A549 (cell line): ENCODE measurements at regions not wholly inside any gene's neighbourhood (a gene's known extent, or its start where the extent isn't known, plus 50 kb on each side); places are given as distances from the start of the nearest gene placed in this dataset.
A peak's percentile ranks its signal among the peaks of the same experiment; 100 is the strongest.

Experiments used
- ATAC-seq, 2 experiments: fragments of 200-7000 bp in 1 of 2; fragments of >200 bp in 1 of 2; cut with Nextera tagmentation in 1 of 2; cut with Tn5 transposase in 1 of 2; 3 replicates each; pipeline versions ENCODE4 v1.8.0 to v1.9.1; 2018 to 2020; ENCODE audit warnings: mild to moderate bottlenecking in 1 of 2, moderate library complexity in 1 of 2
- CTCF ChIA-PET: fragments of 300-600 bp; sonication (Branson Sonifier 250); formaldehyde crosslinking; extraction: SDS; loops from one replicate; lab custom pipeline; 2021; ENCODE audit warnings: antibody characterized with exemption, inconsistent platforms; lab: Yijun Ruan, JAX
- POLR2A ChIA-PET: fragments of 350-600 bp; formaldehyde crosslinking; extraction: SDS; loops from one replicate; lab custom pipeline; 2021; ENCODE audit warnings: antibody characterized with exemption, inconsistent platforms; lab: Yijun Ruan, JAX
- DNase-seq, 2 experiments: peaks; one replicate each; pipeline versions ENCODE4 v3.0.0 to v3.0.0-alpha.2; 2011 to 2016; ENCODE audit warnings: low read depth in 1 of 2, low spot score in 1 of 2
- FAIRE-seq: peaks from 2 replicates; lab custom pipeline; 2011; peaks lifted over from hg19 to GRCh38; lab: Jason Lieb, UNC
- H3K27ac ChIP-seq, 2 experiments: fragments of >200 bp; sonication (Bioruptor Twin); formaldehyde crosslinking; 3 replicates each; pipeline ENCODE4 v1.5.1; 2016 to 2017
- H3K4me1 ChIP-seq: fragments of >200 bp; sonication (Bioruptor Twin); formaldehyde crosslinking; 3 replicates; pipeline ENCODE4 v1.6.1; 2016
- H3K4me2 ChIP-seq: fragments of >200 bp; sonication (Bioruptor Twin); formaldehyde crosslinking; 3 replicates; pipeline ENCODE4 v1.6.1; 2016
- H3K4me3 ChIP-seq: fragments of >200 bp; sonication (Bioruptor Twin); formaldehyde crosslinking; 3 replicates; pipeline ENCODE4 v1.5.1; 2016
- H3K9me3 ChIP-seq: fragments of >200 bp; sonication (Bioruptor Twin); formaldehyde crosslinking; 3 replicates; pipeline ENCODE4 v1.6.1; 2016
- BCL3 ChIP-seq: fragments of >200 bp; sonication (Bioruptor Twin); formaldehyde crosslinking; IDR thresholded peaks from 3 replicates; pipeline ENCODE4 v1.6.1; 2016
- BHLHE40 ChIP-seq: IDR thresholded peaks from 2 replicates; pipeline ENCODE4 v1.6.1; 2012; ENCODE audit warnings: low read depth, low read length, inconsistent platforms
- CBX2 ChIP-seq: fragments of 200-600 bp; sonication (generic); IDR thresholded peaks from 2 replicates; pipeline ENCODE4 v1.6.1; 2016; ENCODE audit warnings: low read depth, mild to moderate bottlenecking, borderline replicate concordance
- CEBPB ChIP-seq, 2 experiments: fragments of >200 bp in 1 of 2; sonication (Bioruptor Twin) in 1 of 2; formaldehyde crosslinking in 1 of 2; IDR thresholded peaks; 2 replicates each; pipeline ENCODE4 v1.6.1; 2012 to 2016
- CTCF ChIP-seq: fragments of >200 bp; sonication (Bioruptor Twin); formaldehyde crosslinking; IDR thresholded peaks from 3 replicates; pipeline ENCODE4 v1.5.1; 2016
- E2F6 ChIP-seq: IDR thresholded peaks from 2 replicates; pipeline ENCODE4 v1.6.1; 2012; ENCODE audit warnings: low read depth, borderline replicate concordance
- ESRRA ChIP-seq: fragments of 150-350 bp; IDR thresholded peaks from 2 replicates; pipeline ENCODE4 v1.6.1; 2014; ENCODE audit warnings: mild to moderate bottlenecking, low read length, borderline replicate concordance
- FOSB ChIP-seq: fragments of 250-450 bp; sonication (Bioruptor Pico); IDR thresholded peaks from 2 replicates; pipeline ENCODE4 v1.5.0; 2020; ENCODE audit warnings: mild to moderate bottlenecking, moderate library complexity
- FOSL2 ChIP-seq, 2 experiments: fragments of 450-650 bp in 1 of 2; fragments of >200 bp in 1 of 2; sonication (Bioruptor Twin) in 1 of 2; formaldehyde crosslinking; IDR thresholded peaks; 2 replicates each; pipeline versions ENCODE4 v1.5.0 to v1.6.1; 2016 to 2020; ENCODE audit warnings: mild to moderate bottlenecking in 1 of 2, moderate library complexity in 1 of 2
- GATA3 ChIP-seq: IDR thresholded peaks from 2 replicates; pipeline ENCODE4 v1.6.1; 2012; ENCODE audit warnings: borderline replicate concordance
- HOXB5 ChIP-seq: fragments of 250-450 bp; sonication (Bioruptor Pico); IDR thresholded peaks from 2 replicates; pipeline ENCODE4 v1.5.0; 2020; ENCODE audit warnings: mild to moderate bottlenecking, moderate library complexity
- MAFK ChIP-seq: fragments of 450-650 bp; IDR thresholded peaks from 2 replicates; pipeline ENCODE4 v1.6.1; 2014; ENCODE audit not compliant: partially characterized antibody
- NR3C1 ChIP-seq: fragments of >200 bp; sonication (Bioruptor Twin); formaldehyde crosslinking; IDR thresholded peaks from 3 replicates; pipeline ENCODE4 v1.6.1; 2017
- POLR2AphosphoS2 ChIP-seq: conservative IDR thresholded peaks from 2 replicates; pipeline ENCODE4 v1.6.1; 2012; ENCODE audit warnings: low read length, improper control_type of control experiment, inconsistent platforms
- RAD21 ChIP-seq, 2 experiments: fragments of >200 bp in 1 of 2; sonication (Bioruptor Twin) in 1 of 2; formaldehyde crosslinking in 1 of 2; IDR thresholded peaks in 1 of 2; conservative IDR thresholded peaks in 1 of 2; 2 replicates in 1 of 2; 3 replicates in 1 of 2; pipeline ENCODE4 v1.6.1; 2012 to 2018; ENCODE audit warnings: inconsistent platforms in 1 of 2
- RARB ChIP-seq: fragments of 250-450 bp; sonication (Bioruptor Pico); IDR thresholded peaks from 2 replicates; pipeline ENCODE4 v1.8.0; 2021; ENCODE audit warnings: mild to moderate bottlenecking, moderate library complexity
- SREBF2 ChIP-seq: fragments of 450-650 bp; IDR thresholded peaks from 2 replicates; pipeline ENCODE4 v1.6.1; 2014; ENCODE audit warnings: mild to moderate bottlenecking, moderate library complexity
- WGBS: methylation state at CpG from one replicate; pipeline ENCODE4 v1.1.6; 2017; ENCODE audit errors: missing lambda C conversion rate; 5-methylcytosine and 5-hydroxymethylcytosine counted together
- TF ChIP-seq, protein P1 (sequence below): fragments of 250-450 bp; sonication (Bioruptor Pico); IDR thresholded peaks from 2 replicates; pipeline ENCODE4 v1.5.0; 2020; ENCODE audit warnings: low read depth, mild to moderate bottlenecking, moderate library complexity
- TF ChIP-seq, protein P2 (sequence below): IDR thresholded peaks from 2 replicates; pipeline ENCODE4 v1.6.1; 2012
- TF ChIP-seq, protein P3 (sequence below): fragments of 150-350 bp; IDR thresholded peaks from 2 replicates; pipeline ENCODE4 v1.6.1; 2014; ENCODE audit warnings: low read depth, mild to moderate bottlenecking, low read length

GRCh38 chr5:175789670-175790069, 81.7 kb upstream of the CPLX2 start:
- H3K27ac ChIP-seq, result no peak overlapping the region
- H3K4me2 ChIP-seq, result no peak overlapping the region
- no peak overlapping the region for H3K4me3 ChIP-seq
- no peaks in the 10 kb centered on the region for H3K4me1 ChIP-seq
- TF ChIP-seq CTCF (peak; percentile 10; the same call in 1 of the 3 replicates), E2F6 (no peak), RARB (CRISPR knock-in tag) (no peak), BCL3 (no peak)
- TF ChIP-seq, protein P1, sequence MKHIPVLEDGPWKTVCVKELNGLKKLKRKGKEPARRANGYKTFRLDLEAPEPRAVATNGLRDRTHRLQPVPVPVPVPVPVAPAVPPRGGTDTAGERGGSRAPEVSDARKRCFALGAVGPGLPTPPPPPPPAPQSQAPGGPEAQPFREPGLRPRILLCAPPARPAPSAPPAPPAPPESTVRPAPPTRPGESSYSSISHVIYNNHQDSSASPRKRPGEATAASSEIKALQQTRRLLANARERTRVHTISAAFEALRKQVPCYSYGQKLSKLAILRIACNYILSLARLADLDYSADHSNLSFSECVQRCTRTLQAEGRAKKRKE (CRISPR knock-in tag), result no peak
- TF ChIP-seq, protein P2, sequence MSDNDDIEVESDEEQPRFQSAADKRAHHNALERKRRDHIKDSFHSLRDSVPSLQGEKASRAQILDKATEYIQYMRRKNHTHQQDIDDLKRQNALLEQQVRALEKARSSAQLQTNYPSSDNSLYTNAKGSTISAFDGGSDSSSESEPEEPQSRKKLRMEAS, result no peak
- H3K9me3 ChIP-seq, result peaks cover 10% of the 10 kb centered on the region; the same call in 2 of the 3 replicates
- DNase-seq, result no peak
- ChIA-PET CTCF (interaction anchor here (0.8 to 1.7 kb wide), 3 partner anchors 11 to 43 kb away, joined by 3 to 6 read pairs (median 3); no protein-coding TSS in a partner anchor), POLR2A (no interaction called here)
- ATAC-seq, result no peak; a peak in 1 of 6 replicates
- peak; percentile 51 for FAIRE-seq

GRCh38 chr5:175790796-175791195, 80.6 kb upstream of the CPLX2 start:
- Histone ChIP-seq H3K4me3 (no peak overlapping the region), H3K27ac (no peak overlapping the region), H3K4me1 (no peaks in the 10 kb centered on the region), H3K9me3 (peaks cover 10% of the 10 kb centered on the region; the same call in 2 of the 3 replicates), H3K4me2 (no peak overlapping the region)
- 36% methylated on average over 4 of the region's 4 CpGs for WGBS
- POLR2A ChIA-PET, result no interaction called here
- FAIRE-seq, result no peak
- DNase-seq, result no peak
- TF ChIP-seq, protein P3, sequence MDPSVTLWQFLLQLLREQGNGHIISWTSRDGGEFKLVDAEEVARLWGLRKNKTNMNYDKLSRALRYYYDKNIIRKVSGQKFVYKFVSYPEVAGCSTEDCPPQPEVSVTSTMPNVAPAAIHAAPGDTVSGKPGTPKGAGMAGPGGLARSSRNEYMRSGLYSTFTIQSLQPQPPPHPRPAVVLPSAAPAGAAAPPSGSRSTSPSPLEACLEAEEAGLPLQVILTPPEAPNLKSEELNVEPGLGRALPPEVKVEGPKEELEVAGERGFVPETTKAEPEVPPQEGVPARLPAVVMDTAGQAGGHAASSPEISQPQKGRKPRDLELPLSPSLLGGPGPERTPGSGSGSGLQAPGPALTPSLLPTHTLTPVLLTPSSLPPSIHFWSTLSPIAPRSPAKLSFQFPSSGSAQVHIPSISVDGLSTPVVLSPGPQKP, result no peak
- TF ChIP-seq CBX2, result no peak
- no peak for TF ChIP-seq NR3C1
- no peak for TF ChIP-seq ESRRA
- TF ChIP-seq BHLHE40, result no peak
- TF ChIP-seq RAD21 (conservative IDR thresholded peaks at IDR 0.05 in 1 of 2, IDR thresholded peaks at IDR 0.05 in 1 of 2), result no peak
- ATAC-seq, result no peak
- CTCF ChIA-PET, result interaction anchor here (0.6 kb wide), 1 partner anchor 715 kb away, joined by 3 read pairs; no protein-coding TSS in a partner anchor

- DNase-seq (no peak), FAIRE-seq (no peak), ATAC-seq (no peak)
- Histone ChIP-seq H3K9me3 (peaks cover 7% of the 10 kb centered on the region; the same call in 2 of the 3 replicates), H3K4me2 (no peak overlapping the region), H3K27ac (no peak overlapping the region), H3K4me1 (peaks cover 33% of the 10 kb centered on the region), H3K4me3 (no peak overlapping the region)
- 78% methylated on average over 3 of the region's 3 CpGs for WGBS
- ChIA-PET POLR2A (no interaction called here), CTCF (interaction anchor here (1.1 to 6.4 kb wide), 7 partner anchors 11 to 76 kb away, joined by 3 to 47 read pairs (median 24); partner anchors contain the start of gene CPLX2)
- TF ChIP-seq CEBPB (IDR thresholded peaks at IDR 0.05) (no peak), E2F6 (no peak), CTCF (no peak), HOXB5 (no peak), BCL3 (no peak), FOSL2 (IDR thresholded peaks at IDR 0.05) (no peak), FOSL2 (CRISPR knock-in tag; IDR thresholded peaks at IDR 0.05) (no peak), GATA3 (no peak), RAD21 (conservative IDR thresholded peaks at IDR 0.05 in 1 of 2, IDR thresholded peaks at IDR 0.05 in 1 of 2) (no peak), FOSB (CRISPR knock-in tag) (no peak), POLR2AphosphoS2 (no peak), SREBF2 (no peak), MAFK (no peak)
Measured at GRCh38 chr5:175795959-175796358, 75.4 kb upstream of the CPLX2 start.
